ENCODE measurements at regions not wholly inside any gene's neighbourhood (a gene's known extent, or its start where the extent isn't known, plus 50 kb on each side); places are given as distances from the start of the nearest gene placed in this dataset.

DNA sequence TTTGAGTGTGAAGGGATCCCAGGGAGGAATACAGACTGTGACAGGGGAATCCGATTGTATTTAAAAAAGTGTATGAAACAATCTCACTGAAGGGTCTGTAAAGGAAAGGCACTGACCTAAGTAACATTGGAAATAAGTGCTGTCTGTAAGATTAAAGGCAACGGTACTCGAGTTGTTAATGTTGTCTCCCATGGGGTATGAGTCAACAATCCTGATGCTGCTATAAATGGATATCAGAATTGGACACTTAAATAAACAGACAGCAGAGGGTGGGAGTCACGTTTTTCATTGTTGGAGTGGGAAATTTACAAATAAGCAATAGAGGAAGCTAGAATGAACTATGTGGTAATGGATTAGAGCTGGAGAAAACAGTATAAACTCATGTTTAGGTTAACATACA lies 452.4 kb upstream of the RGPD4 start:
- TF ChIP-seq, protein P1, sequence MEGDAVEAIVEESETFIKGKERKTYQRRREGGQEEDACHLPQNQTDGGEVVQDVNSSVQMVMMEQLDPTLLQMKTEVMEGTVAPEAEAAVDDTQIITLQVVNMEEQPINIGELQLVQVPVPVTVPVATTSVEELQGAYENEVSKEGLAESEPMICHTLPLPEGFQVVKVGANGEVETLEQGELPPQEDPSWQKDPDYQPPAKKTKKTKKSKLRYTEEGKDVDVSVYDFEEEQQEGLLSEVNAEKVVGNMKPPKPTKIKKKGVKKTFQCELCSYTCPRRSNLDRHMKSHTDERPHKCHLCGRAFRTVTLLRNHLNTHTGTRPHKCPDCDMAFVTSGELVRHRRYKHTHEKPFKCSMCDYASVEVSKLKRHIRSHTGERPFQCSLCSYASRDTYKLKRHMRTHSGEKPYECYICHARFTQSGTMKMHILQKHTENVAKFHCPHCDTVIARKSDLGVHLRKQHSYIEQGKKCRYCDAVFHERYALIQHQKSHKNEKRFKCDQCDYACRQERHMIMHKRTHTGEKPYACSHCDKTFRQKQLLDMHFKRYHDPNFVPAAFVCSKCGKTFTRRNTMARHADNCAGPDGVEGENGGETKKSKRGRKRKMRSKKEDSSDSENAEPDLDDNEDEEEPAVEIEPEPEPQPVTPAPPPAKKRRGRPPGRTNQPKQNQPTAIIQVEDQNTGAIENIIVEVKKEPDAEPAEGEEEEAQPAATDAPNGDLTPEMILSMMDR (IDR thresholded peaks at IDR 0.05), result no peak
- no peak for TF ChIP-seq POLR2A (IDR thresholded peaks at IDR 0.05)
